ENCODE measurements at regions not wholly inside any gene's neighbourhood (a gene's known extent, or its start where the extent isn't known, plus 50 kb on each side); places are given as distances from the start of the nearest gene placed in this dataset.

DNA sequence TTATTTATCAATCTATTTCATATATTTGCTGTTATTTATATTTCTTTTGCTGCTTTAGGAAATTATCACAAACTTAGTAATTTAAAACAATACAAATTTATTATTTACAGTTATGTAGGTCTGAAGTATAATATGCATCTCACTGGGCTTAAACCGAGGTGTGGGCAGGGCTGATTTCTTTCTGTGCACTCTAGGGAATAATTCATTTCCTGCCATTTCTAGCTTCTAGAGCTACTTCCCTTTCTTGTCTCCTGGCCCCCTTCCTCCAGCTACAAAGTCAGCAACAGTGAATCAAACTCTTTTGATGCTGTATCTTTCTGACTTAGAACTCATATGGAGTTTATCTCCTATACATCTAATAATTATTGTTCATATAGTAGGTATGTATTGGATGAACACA lies 303.5 kb upstream of the ARSJ start:
- Histone ChIP-seq H3K27me3 (replicated peaks; ENCODE audit: insufficient read depth, low read depth, low read length, poor library complexity) (no peaks in the 10 kb centered on the region), H3K4me1 (ENCODE audit: insufficient read depth, low read length, poor library complexity, severe bottlenecking) (peaks cover 4% of the 10 kb centered on the region), H3K27ac (ENCODE audit: low read depth, low read length, poor library complexity, severe bottlenecking) (no peak overlapping the region), H3K9me3 (ENCODE audit: low read depth, low read length, poor library complexity, severe bottlenecking) (peaks cover 5% of the 10 kb centered on the region), H3K4me3 (ENCODE audit: low read depth, low read length, poor library complexity, severe bottlenecking) (no peak overlapping the region), H3K36me3 (ENCODE audit: insufficient read depth, low read length, poor library complexity, severe bottlenecking) (no peaks in the 10 kb centered on the region)
- POLR2A ChIA-PET (ENCODE audit: low non-redundant PET), result no interaction called here
- BruUV-seq (replicated peaks), result no TSS peak
- intact Hi-C loops (cut with micrococcal nuclease; ENCODE audit: unreplicated experiment), result no loop called here
- peak; percentile 27 for DNase-seq (ENCODE audit: low spot score)
- TF ChIP-seq, protein P1, sequence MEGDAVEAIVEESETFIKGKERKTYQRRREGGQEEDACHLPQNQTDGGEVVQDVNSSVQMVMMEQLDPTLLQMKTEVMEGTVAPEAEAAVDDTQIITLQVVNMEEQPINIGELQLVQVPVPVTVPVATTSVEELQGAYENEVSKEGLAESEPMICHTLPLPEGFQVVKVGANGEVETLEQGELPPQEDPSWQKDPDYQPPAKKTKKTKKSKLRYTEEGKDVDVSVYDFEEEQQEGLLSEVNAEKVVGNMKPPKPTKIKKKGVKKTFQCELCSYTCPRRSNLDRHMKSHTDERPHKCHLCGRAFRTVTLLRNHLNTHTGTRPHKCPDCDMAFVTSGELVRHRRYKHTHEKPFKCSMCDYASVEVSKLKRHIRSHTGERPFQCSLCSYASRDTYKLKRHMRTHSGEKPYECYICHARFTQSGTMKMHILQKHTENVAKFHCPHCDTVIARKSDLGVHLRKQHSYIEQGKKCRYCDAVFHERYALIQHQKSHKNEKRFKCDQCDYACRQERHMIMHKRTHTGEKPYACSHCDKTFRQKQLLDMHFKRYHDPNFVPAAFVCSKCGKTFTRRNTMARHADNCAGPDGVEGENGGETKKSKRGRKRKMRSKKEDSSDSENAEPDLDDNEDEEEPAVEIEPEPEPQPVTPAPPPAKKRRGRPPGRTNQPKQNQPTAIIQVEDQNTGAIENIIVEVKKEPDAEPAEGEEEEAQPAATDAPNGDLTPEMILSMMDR (conservative IDR thresholded peaks at IDR 0.05; ENCODE audit: low read depth, low read length), result no peak
- no peak for TF ChIP-seq EZH2 (IDR thresholded peaks at IDR 0.05; ENCODE audit: borderline replicate concordance, low read depth, low read length, poor library complexity, severe bottlenecking)
- CTCF ChIA-PET, result no interaction called here

DNA sequence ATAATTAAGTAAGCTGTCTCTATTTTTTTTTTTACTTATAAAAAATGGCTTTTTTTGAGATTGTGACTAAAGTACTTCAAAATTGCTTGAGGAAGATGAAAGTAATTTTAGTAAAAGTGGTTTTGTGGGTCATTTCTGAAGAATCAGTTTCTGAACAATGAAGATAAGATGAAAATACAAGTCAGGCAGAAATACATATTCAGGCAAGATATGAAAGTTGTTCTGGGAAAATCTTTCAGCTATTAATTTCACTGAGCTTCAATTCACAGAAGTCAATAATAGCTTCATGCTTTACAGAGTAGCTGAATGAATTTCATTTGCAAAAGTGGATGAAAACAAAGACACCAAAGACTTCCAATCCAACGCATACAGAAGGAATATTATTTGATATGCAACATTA lies 305.2 kb upstream of the ARSJ start:
- Histone ChIP-seq H3K9me3 (ENCODE audit: low read depth, low read length, poor library complexity, severe bottlenecking) (no peaks in the 10 kb centered on the region), H3K4me1 (ENCODE audit: insufficient read depth, low read length, poor library complexity, severe bottlenecking) (peaks cover 4% of the 10 kb centered on the region), H3K27ac (ENCODE audit: low read depth, low read length, poor library complexity, severe bottlenecking) (no peak overlapping the region), H3K36me3 (ENCODE audit: insufficient read depth, low read length, poor library complexity, severe bottlenecking) (no peaks in the 10 kb centered on the region), H3K4me3 (ENCODE audit: low read depth, low read length, poor library complexity, severe bottlenecking) (no peak overlapping the region), H3K27me3 (replicated peaks; ENCODE audit: insufficient read depth, low read depth, low read length, poor library complexity) (no peaks in the 10 kb centered on the region)
- BruUV-seq (replicated peaks), result no TSS peak
- CTCF ChIA-PET, result no interaction called here
- intact Hi-C loops (cut with micrococcal nuclease; ENCODE audit: unreplicated experiment), result no loop called here
- POLR2A ChIA-PET (ENCODE audit: low non-redundant PET), result no interaction called here
- no peak for DNase-seq (ENCODE audit: low spot score)
- TF ChIP-seq, protein P1 (conservative IDR thresholded peaks at IDR 0.05; ENCODE audit: low read depth, low read length), result no peak
- no peak for TF ChIP-seq EZH2 (IDR thresholded peaks at IDR 0.05; ENCODE audit: borderline replicate concordance, low read depth, low read length, poor library complexity, severe bottlenecking)

DNA sequence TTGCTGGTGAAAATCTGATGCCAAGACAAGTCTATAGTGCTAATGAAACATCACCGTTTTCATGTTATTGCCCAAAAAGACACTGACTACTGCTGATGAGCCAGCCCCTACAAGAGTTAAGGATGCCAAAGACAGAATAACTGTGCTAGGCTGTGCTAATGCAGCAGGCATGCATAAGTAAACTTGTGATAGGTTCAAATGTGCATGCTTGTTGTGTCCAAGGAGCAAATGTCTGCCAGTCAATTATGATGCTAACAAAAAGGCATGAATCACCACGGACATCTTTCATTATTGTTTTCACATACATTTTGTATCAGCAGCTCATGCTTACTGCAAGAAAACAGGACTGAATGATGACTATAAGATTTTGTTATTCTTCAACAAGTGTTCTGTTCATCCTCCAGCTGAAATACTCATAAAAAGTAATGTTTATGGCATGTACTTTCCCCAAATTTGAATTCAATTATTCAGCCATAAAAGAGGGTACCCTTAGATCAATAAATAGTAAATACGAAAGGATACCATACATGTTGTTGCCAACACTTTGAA lies 306.9 kb upstream of the ARSJ start:
- DNase-seq (ENCODE audit: low spot score), result no peak
- peaks cover 4% of the 10 kb centered on the region for H3K4me1 ChIP-seq (ENCODE audit: insufficient read depth, low read length, poor library complexity, severe bottlenecking)
- no TSS peak for BruUV-seq (replicated peaks)

More for the DNA sequence above, 306.9 kb upstream of the ARSJ start:
- no peak overlapping the region for H3K27ac ChIP-seq (ENCODE audit: low read depth, low read length, poor library complexity, severe bottlenecking)
- TF ChIP-seq EZH2 (IDR thresholded peaks at IDR 0.05; ENCODE audit: borderline replicate concordance, low read depth, low read length, poor library complexity, severe bottlenecking), result no peak
- TF ChIP-seq, protein P1 (conservative IDR thresholded peaks at IDR 0.05; ENCODE audit: low read depth, low read length), result no peak
- H3K36me3 ChIP-seq (ENCODE audit: insufficient read depth, low read length, poor library complexity, severe bottlenecking), result no peaks in the 10 kb centered on the region
- ChIA-PET POLR2A (ENCODE audit: low non-redundant PET) (no interaction called here), CTCF (no interaction called here)
- intact Hi-C loops (cut with micrococcal nuclease; ENCODE audit: unreplicated experiment), result no loop called here
- no peak overlapping the region for H3K4me3 ChIP-seq (ENCODE audit: low read depth, low read length, poor library complexity, severe bottlenecking)
- H3K9me3 ChIP-seq (ENCODE audit: low read depth, low read length, poor library complexity, severe bottlenecking), result no peaks in the 10 kb centered on the region
- no peaks in the 10 kb centered on the region for H3K27me3 ChIP-seq (replicated peaks; ENCODE audit: insufficient read depth, low read depth, low read length, poor library complexity)
